Suppressor macrophage (primary cell): ENCODE measurements at regions not wholly inside any gene's neighbourhood (a gene's known extent, or its start where the extent isn't known, plus 50 kb on each side); places are given as distances from the start of the nearest gene placed in this dataset.
A peak's percentile ranks its signal among the peaks of the same experiment; 100 is the strongest.

Source experiments
- DNase-seq, 4 experiments: peaks; one replicate each; pipeline ENCODE4 v3.0.0-alpha.2; 2020 to 2022

DNA sequence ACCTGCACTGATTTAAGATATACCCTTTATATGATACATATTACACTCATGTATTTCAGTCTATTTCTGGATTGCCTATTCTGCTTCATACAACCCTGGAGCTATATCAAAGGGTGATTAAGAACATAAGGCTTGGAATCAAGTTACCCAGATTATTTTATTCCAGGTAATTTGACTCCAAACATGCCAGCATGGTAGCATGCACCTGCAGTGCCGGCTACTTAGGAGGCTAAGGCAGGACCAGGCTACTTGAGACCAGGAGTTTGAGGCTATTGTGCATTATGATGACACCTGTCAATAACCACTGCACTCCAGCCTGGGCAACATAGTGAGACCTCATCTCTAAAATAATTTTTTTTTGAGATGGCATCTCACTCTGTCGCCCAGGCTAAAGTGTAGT lies 50.4 kb upstream of the NEO1 start:
- DNase-seq, result no peak

DNA sequence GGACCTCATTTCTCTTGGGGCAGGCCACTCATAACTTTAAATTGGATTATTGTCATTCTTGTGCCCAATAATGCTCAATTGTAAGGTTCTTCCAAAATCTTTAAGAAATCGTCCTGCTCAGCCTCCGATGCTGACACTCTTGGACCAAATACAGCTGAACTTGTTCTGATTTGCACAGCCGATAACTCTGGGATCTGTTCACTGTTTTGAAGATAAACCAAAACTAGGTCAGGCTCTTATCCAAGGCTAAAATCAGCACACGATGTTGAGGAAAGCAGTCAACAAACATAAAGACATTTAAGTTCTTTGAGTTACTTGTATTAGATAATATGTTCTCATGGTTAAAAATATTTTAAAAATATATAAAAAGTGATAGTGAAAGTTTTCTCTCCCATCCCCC lies 52.0 kb upstream of the NEO1 start:
- DNase-seq, result no peak

DNA sequence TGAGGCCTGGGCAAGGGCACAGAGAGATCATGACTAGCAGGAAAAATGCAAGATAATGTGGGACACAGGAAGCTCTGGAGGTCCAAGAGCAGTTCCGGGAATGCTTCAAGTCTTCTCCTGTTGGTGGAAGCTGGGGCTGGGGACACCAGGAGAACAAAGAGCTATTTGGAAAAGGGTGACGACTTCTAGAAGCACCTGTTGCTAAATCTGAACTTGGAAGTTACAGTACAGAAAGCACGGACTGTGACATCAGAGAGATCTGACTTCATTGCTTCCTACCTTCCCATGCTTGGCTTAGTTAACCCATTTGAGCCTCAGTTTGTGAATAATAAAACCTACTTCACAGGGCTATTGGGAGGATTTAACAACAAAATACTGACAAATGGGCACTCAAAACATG lies 52.7 kb upstream of the NEO1 start:
- DNase-seq, result no peak

DNA sequence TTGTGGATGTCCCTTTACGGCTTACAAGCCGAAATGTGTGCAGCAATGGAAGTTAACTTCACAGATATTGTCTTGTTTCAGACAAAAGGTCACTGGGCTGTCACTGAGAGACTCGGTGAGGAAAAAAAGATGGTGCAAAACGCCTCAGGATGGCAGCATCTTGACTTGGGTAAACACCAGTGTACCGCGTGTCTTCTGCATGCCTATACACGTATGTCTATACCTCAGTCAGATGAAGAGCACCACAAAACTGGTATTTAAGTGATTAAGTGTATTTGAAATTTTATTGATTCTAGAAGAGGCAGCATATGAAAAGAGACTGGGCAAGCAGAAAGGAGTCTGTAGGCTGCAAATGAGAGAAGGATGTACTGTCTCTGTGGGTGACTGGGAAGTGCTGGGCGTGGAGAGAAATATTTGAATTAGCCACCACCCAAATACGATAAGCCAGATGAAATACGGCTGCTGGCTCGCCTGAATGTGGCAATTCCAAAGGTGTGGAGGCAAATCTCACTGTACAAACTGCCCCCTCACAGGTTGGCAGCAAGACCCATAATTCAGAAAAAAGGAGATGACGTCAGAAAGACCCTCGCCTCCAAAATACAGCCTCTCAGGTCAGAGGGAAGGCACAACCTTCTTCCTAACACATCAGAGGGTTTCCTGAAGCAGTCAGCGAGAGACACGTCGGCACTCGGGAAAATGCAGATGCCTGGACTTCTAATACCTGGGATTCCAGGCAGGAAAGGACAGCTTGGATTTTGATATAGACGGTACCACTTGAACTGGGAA lies 53.4 kb upstream of the NEO1 start:
- DNase-seq, result no peak

DNA sequence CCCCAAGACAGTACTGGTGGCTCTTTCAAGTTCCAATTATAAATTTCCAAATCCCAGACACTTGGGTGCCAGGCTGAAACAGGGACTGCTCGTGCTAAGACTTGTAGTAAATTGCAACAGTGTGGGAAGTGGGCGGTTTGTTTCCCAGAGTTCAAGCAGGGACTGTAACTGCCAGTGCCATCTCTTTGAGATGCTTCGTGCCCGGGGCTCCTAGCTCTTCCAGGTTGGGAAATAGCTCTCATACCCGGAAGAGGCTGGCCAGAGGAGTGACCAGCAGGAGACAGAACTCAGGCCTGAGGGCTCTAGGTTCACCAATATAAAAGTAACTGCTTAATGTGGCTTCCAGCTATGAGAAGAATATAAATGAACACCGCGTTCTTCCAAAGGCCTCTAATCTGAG lies 54.0 kb upstream of the NEO1 start:
- DNase-seq, result no peak

DNA sequence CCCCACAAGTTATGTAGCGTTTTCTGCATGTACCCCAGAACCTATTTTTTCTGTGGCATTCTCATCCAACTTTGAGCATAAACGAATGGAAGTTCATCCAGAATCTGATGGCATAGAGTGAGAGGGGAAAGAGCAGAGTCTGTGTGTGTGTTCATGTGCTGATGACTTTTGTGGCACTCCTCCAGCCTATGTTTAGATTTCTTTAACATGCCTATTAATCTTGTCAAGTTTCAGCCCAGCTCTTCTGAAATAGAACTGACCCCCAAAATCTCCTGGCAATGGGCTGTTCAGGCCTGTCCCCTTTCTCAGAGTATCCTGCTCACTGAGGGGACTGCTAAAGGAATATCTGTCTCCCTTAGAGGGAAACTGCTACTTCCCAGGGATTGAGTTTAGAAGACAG lies 56.4 kb upstream of the NEO1 start:
- DNase-seq, result no peak

DNA sequence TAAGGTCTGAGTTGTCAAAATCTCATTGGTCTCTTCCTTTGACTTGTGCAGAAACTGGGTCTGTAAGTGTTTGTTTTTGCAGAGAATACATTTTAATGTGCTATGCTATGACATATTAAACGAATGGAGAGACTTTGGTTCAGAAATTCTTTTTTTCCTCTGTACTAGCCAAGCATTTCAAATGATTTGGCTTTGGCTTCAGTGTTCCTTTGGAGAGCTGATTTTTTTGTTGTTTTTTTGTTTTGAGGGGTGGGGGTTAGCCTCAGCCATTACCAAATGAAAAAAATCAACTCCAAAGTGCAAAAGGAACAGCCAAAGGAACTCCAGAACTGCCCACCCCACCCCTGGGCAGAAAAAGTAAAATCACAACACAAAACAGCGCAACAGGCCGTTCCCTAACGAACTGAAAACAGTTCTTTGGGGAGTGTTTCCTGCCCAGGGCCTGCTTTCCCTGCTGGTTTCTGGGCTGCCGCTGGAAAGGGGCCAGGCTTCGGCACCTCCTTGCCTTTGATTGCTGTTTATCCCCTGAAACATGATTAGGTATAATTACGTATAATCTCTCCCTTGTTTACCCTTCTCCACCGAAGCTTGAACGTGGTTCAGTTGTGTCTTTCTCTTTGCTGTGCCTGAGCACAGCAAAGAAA lies 57.6 kb upstream of the NEO1 start:
- DNase-seq, result no peak

DNA sequence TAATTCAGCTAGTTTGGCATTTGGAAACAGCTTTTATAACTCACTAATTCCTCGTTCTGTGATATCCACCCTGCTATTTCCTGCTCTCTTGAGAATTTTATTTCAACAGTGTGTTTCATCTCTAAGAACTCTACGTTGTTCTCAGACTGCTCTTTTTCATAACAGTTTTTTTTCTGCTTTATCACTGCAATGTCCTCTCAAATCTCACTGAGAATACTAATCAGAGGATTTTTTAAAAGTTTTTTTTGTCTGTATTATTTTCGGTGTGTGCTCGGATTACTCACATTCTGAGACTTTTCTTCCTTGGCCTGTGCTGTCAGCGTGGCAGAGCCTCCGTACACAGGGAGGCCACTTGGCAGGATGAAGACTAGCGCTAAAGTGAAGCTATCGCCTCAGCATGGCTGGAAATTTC lies 59.4 kb upstream of the NEO1 start:
- DNase-seq, result no peak

DNA sequence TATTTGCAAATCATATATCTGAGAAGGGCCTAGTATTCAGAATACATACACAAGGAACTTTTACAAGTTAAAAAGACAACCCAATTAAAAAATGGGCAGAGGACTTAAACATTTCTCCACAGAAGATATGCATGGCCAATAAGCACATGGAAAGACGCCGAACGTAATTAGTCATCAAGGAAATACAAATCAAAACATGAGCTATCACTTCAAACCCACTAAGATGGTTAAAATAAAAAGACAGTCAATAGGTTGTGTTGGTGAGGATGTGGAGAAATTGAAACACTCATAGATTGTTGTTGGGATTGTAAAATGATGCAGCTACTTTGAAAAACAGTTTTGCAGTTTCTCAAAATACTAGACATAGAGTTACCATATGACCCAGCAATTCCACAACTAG lies 61.2 kb upstream of the NEO1 start:
- DNase-seq, result no peak

DNA sequence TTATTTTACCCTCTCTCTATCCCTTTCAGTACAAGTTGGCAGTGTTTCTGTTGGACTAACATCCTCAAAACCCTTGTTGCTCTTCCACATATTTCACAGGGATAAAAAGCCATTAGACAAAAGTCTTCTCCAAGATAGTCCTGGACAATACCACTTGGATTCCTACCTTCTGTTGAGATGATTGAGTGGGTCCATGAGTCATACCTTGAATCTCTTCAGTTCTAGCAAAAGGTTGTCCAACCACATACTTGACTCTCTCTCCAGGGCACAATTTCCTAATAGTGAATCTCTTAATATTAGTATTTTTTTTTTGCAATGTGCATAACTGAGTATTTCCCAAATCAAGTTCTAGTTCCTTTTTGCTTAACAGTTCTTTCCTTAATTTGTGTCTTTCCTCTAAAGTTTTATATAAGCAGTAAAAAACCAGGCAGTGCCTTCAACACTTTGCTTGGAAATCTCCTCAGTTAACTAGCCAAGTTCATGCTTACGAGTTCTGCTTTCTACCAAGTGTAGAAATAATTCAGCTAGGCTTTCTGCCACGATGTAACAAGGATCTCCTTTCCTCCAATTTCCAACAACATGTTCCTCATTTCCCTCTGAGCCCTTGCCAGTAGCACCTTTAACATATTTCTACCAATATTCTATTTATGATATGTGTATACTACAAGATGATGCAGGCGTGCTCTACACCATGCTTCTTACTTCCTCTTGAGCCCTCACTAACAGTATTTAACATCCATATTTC lies 68.3 kb upstream of the NEO1 start:
- DNase-seq, result no peak

DNA sequence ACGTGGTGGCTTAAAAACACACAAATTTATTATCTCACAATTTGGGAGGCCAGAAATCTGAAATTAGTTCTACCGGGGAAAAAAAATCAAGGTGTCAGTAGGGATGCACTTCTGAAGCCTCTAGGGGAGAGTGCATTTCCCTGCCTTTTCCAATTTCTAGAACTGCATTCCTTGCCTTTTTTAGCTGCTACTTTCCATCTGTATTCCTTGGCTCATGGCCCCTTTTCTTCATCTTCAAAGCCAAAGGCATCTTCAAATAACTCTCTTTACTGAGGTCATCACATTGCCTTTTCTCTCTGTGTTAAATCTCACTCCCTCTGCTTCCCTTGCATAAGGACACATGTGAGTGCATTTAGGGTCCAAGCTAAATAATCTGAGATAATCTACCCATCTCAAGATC lies 69.5 kb upstream of the NEO1 start:
- DNase-seq, result no peak

DNA sequence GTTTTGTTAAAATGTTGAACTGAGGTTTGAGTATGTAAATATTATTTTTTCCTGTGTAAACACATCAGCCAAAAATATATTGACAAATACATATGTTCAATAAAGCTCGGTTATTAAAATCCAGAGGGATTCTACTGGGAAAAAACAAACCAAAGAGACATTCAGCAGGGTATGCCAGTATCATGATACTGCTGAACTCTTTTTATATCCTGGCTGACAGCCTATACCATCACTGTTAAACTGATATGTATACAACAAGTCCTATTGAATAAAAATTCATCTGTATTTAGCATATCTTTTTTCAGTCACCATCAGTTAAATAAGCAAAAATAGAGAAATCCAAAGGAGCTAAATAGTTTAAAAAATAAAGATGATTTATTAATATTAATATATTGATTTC lies 71.6 kb upstream of the NEO1 start:
- DNase-seq, result no peak

DNA sequence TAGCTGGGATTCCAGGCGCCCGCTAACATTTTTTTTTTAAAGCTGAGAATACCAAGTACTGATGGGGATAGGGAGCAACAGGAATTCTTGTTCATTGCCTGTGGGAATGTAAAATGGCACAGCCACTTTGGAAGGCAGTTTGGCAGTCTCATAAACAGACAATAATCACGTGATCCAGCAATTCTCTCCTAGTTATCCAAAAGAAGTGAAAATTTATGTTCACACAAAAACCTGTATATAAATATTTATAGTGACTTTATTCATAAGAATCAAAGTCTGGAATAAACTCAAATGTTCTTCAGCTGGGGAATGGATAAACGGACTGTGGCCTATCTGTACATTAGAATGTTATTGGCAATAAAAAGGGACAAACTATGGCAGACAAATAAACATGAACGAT lies 72.5 kb upstream of the NEO1 start:
- no peak for DNase-seq

DNA sequence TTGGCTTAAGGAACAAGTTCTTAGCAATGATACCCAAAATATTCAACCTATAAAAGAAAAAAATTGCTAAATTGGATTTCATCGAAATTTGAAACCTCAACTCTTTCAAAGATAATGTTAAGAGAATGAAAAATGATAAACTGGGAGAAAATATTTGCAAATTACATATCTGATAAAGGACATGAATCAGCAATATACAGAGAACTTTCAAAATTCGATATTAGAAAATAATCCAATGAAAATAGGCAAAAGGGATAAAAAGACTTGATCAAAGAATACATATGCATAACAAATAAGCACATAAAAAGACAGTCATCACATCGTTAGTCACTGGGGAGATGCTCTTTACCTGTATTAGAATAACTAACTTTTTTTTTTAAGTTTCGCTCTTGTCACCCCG lies 73.0 kb upstream of the NEO1 start:
- no peak for DNase-seq

DNA sequence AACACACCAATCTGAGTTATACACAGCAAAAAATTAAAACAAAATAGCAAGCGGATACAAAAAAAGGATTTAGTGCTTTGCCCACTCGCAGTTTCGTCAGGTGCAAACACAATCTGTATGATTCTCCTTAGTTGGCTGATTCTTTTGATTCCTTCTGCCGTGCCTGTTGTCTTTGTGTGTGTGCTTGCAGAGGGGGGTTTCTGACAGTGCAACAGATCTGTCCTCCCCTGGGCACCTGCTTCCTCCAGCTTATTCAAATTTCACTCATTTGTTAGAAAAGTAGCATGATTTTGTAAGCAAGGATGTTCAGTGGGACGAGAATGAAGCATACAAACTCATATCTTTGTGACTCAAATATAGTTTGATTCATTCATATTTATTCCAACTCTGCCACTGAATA lies 74.0 kb upstream of the NEO1 start:
- DNase-seq, result no peak

DNA sequence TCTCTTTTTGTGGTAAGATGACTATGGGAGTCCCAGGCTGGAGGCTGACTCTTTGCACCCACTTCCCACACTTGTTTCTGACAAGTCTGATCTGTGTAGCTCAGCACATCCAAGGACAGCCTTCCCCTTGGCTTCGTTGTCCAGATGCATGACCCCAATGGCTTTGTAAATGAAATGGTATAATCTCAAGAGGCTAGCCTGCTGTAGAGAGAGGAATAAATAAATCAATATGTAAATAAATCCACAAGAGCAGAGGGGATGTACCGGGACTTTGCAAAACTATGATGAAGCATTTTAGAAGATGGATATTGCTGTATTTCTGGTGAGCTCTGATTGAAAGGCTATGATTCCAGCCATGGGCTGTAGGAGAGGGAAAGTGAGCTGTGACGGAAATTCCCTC lies 79.9 kb upstream of the NEO1 start:
- DNase-seq, result no peak

DNA sequence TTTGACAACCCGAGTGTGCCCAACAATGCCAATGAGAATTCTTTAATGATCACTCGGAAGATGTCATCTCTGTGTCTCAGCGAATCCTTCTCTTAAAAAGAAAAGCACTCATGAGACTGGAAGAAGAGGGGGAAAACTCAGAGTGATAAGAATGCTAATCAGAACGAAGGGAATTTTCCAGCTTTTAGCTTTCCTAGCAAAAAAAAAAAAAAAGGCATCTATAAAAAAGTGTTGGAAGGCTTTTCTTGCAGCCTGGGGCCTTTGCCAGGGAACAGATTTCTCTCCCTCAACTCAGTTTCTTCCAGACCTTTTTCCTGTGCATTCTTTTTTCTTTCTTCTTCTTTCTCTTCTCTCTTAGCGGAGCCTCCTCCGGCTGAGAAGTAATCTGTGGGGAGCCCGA lies 80.5 kb upstream of the NEO1 start:
- DNase-seq, result no peak

DNA sequence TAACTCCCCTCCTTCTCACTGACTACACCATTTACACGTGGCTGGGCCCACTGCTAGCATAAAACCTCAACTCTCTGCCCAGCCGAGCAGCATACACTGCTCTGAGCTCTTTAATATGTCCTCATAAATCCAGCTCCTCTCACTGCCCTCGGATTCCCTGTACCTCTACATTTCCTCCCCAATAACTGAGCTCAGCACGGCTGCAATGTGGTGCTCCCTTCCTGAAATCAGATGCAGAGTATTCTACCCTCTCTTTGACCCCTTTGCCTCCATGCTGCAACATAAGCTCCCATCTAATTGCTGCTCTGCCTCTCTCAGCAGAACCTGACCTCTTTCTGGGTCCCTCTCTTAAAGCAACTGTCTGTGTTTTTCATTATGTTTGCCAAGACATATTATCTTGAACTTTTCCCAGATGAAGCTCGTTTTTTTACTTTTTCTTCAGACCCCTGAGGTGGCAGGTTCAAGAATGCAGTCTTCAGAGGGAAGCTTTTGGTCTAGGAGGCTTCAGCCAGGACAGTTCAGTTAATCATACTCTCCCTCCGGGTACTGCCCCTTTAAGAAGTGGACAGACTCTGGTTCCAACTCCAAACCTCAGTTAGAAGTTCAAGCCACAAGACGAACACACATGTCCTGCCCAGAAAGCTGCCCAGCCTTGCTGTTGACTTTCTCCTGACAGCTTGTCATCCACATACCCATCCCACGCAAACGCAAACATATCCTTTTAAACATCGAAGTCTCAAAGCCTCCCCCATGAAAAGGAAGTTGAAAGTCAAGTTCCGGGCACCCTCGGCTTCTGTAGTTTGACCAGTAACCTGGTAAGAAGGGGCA lies 81.1 kb upstream of the NEO1 start:
- no peak for DNase-seq

DNA sequence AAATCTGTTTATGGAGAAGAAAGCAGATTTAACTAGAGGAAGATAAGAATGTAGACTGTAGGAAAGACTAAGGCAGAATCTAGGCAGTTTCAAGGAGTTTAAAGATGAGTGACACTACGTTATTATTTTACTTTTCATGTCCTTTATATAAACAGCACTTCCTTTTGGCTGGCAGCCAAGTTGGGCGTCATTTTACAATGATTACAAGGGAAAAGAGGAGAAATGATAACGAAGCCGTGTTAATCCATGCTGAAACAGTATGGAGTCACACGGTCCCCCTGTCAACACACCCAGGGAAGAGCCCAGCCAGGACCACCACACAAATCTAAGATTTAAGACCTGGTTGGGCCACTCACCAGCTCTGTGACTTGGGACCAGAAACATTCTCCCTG lies 83.7 kb upstream of the NEO1 start:
- DNase-seq, result peak in 1 of 4 experiments; percentile 11

DNA sequence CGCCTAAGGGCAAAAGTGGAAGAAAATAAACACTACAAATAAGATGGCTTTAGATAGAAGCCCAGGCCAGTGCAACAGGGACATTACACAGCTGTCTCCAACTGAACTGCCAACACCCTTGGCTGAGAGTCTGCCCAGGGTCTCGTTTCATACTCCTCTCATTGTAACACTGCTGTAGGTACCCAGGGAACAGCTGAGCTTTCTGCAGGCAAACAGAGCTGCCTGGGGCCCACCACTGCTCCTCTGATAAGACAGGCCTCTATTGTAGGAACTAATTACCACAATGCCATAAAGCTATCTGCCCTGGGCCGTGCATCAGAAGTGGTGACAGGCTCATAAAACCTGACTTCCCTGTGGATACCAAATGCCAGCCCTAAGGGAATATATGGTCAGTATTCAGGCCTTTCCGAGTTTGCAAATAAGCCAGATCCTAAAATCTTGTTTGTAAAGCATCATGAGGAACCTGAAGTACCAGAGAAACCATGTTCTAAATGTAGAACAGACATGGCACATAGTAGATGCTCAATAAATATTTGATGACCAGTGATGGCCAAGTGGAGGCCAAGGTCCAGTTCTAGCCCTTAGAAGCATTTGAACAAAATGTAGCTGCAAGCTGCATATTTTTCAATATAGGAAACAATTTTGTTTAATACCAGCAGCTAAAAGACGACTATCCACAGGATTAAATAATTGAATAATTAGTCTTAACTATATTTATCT lies 84.3 kb upstream of the NEO1 start:
- no peak for DNase-seq

DNA sequence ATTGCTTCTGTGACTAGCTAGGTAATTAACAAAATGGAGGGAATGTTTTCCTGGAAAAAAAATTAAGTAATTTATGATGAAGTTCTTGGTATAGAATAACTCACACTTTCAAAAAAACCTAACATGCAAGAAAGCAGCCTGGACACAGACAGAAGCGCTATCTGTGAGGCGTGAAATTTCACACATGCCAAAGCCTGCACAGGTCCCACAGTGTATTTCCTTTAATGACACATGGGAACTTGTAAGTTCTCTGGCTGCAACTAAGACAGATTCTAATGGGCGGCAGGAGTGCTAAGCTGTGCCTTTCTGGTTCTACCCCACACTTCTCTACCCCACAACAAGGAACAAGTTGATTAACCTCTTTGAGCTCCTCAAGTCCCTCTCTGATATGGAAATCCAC lies 84.9 kb upstream of the NEO1 start:
- DNase-seq, result no peak

DNA sequence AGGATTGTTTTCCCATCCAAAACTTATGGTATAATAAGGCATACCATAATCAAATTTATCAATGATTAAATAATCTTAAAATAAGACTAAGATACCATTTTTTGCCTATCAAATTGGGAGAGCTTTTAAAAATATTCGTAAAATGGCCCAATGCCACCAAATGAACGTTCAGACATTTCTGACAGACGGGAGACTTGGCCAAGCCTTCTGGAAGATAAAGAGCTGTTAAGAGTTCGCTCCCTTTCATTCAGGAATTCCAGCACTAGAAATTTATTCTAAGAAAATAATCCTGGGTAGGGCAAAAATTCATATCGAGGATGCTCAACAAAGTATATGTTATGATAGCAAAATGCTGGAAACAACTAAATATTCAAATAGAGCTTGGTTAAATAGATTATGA lies 85.6 kb upstream of the NEO1 start:
- DNase-seq, result no peak
